Lower leg skin (tissue), 4 donors: ENCODE measurements at regions not wholly inside any gene's neighbourhood (a gene's known extent, or its start where the extent isn't known, plus 50 kb on each side); places are given as distances from the start of the nearest gene placed in this dataset.

Experiments
- DNase-seq, 2 donors: peaks; one replicate each; pipeline ENCODE4 v3.0.0-alpha.2; 2019; ENCODE audit warnings: low spot score in 2 of 2
- H3K4me3 ChIP-seq: fragments of 200-600 bp; sonication (generic); 2 replicates; pipeline ENCODE4 v1.5.1; 2017; ENCODE audit warnings: mild to moderate bottlenecking, low read depth; ENCODE audit not compliant: poor library complexity, severe bottlenecking
- CTCF ChIP-seq, 3 donors: fragments of 450-650 bp; IDR thresholded peaks; one replicate each; pipeline ENCODE4 v1.5.1; 2016; ENCODE audit warnings: antibody characterized with exemption in 3 of 3, mild to moderate bottlenecking in 3 of 3, moderate library complexity in 2 of 3
- POLR2A ChIP-seq, 2 donors: fragments of 450-650 bp; IDR thresholded peaks; one replicate each; pipeline ENCODE4 v1.6.1; 2016 to 2017; ENCODE audit warnings: antibody characterized with exemption in 2 of 2, mild to moderate bottlenecking in 1 of 2, moderate library complexity in 1 of 2
- WGBS, 2 donors: methylation state at CpG; one replicate each; pipeline ENCODE4 v1.1.5; 2018; 5-methylcytosine and 5-hydroxymethylcytosine counted together
- intact Hi-C: fragments of 100-400 bp; cut with DNase I; formaldehyde crosslinking; loops from one replicate; pipeline ENCODE4 v1.15.0; 2023; ENCODE audit warnings: low total_unique reads

GRCh38 chr2:120919216-120919615, 183.5 kb downstream of the GLI2 start:
- no peak for DNase-seq
- TF ChIP-seq CTCF (IDR thresholded peaks at IDR 0.05) (no peak), POLR2A (IDR thresholded peaks at IDR 0.05) (no peak)
- no peak overlapping the region for H3K4me3 ChIP-seq
- intact Hi-C loops: no loop called here
- WGBS, 2 donors: 91 to 96% methylated on average over 6 to 8 of the region's 8 CpGs

- H3K4me3 ChIP-seq: no peak overlapping the region
- 73% methylated on average over 19 of the region's 19 CpGs for WGBS, 2 donors
- no peak for TF ChIP-seq POLR2A (IDR thresholded peaks at IDR 0.05)
- no peak for TF ChIP-seq CTCF (IDR thresholded peaks at IDR 0.05)
Measured at GRCh38 chr2:120919771-120920453, 184.2 kb downstream of the GLI2 start.

GRCh38 chr2:120920454-120921148, 184.9 kb downstream of the GLI2 start:
- WGBS, 2 donors: 71 to 76% methylated on average over 13 of the region's 13 CpGs
- H3K4me3 ChIP-seq: no peak overlapping the region
- no peak for TF ChIP-seq CTCF (IDR thresholded peaks at IDR 0.05)
- TF ChIP-seq POLR2A (IDR thresholded peaks at IDR 0.05): no peak
- intact Hi-C loops: no loop called here
- DNase-seq: no peak

More at GRCh38 chr2:120919771-120920453, 184.2 kb downstream of the GLI2 start:
- DNase-seq: no peak
- intact Hi-C loops: no loop called here

- H3K4me3 ChIP-seq: no peak overlapping the region
- TF ChIP-seq POLR2A (IDR thresholded peaks at IDR 0.05) (no peak), CTCF (IDR thresholded peaks at IDR 0.05) (no peak)
- intact Hi-C loops: no loop called here
- no peak for DNase-seq
- 94 to 96% methylated on average over 2 to 3 of the region's 3 CpGs for WGBS, 2 donors
Measured at GRCh38 chr2:120921457-120921856, 185.8 kb downstream of the GLI2 start.

- TF ChIP-seq POLR2A (IDR thresholded peaks at IDR 0.05) (no peak), CTCF (IDR thresholded peaks at IDR 0.05) (no peak)
- 93 to 94% methylated on average over 6 of the region's 6 CpGs for WGBS, 2 donors
Measured at GRCh38 chr2:120922571-120923332, 187.1 kb downstream of the GLI2 start.

More at GRCh38 chr2:120922571-120923332, 187.1 kb downstream of the GLI2 start:
- no peak for DNase-seq
- intact Hi-C loops: no loop called here
- no peak overlapping the region for H3K4me3 ChIP-seq
